Right atrium auricular region (tissue), 2 donors: ENCODE measurements at regions not wholly inside any gene's neighbourhood (a gene's known extent, or its start where the extent isn't known, plus 50 kb on each side); places are given as distances from the start of the nearest gene placed in this dataset.
A peak's percentile ranks its signal among the peaks of the same experiment; 100 is the strongest.
"Not testable (repeated sequence)": the region's sequence is repeated elsewhere in the genome, so short reads cannot be mapped to it uniquely, and the experiment has no call there.

ENCODE experiments used
- DNase-seq: peaks from one replicate; pipeline ENCODE4 v3.0.0-alpha.2; 2019; ENCODE audit warnings: low spot score
- H3K27ac ChIP-seq, 2 donors: fragments of 200-600 bp; sonication (generic); 1 replicate in 1 of 2; 2 replicates in 1 of 2; pipeline ENCODE4 v1.5.1; 2016 to 2019
- H3K27me3 ChIP-seq, 2 donors: fragments of 200-600 bp; sonication (generic); one replicate each; pipeline versions ENCODE4 v1.5.1 to v1.6.0; 2017 to 2019
- H3K36me3 ChIP-seq: fragments of 200-600 bp; sonication (generic); one replicate; pipeline ENCODE4 v1.5.1; 2016
- H3K4me1 ChIP-seq, 2 donors: fragments of 200-600 bp; sonication (generic); one replicate each; pipeline versions ENCODE4 v1.5.1 to v1.6.0; 2017 to 2019
- H3K4me3 ChIP-seq, 2 donors: fragments of 200-600 bp; sonication (generic); 1 replicate in 1 of 2; 2 replicates in 1 of 2; pipeline ENCODE4 v1.5.1; 2017 to 2019; ENCODE audit warnings: mild to moderate bottlenecking in 1 of 2, moderate library complexity in 1 of 2
- H3K9me3 ChIP-seq, 2 donors: fragments of 200-600 bp; sonication (generic); one replicate each; pipeline ENCODE4 v1.5.1; 2019
- CTCF ChIP-seq, 2 donors: fragments of 200-600 bp; sonication (generic); IDR thresholded peaks; one replicate each; pipeline ENCODE4 v1.5.1; 2019; ENCODE audit warnings: antibody characterized with exemption in 2 of 2

GRCh38 chr7:39758234-39758970 is 135.0 kb downstream of the RALA start:
- Histone ChIP-seq H3K27ac (peak overlapping the region; percentile 12 to 72), H3K4me1 (peaks cover 0 to 28% of the 10 kb centered on the region in 2 donors), H3K4me3 (no peak overlapping the region), H3K27me3 (no peaks in the 10 kb centered on the region), H3K9me3 (no peaks in the 10 kb centered on the region), H3K36me3 (no peaks in the 10 kb centered on the region)
- no peak for TF ChIP-seq CTCF (IDR thresholded peaks at IDR 0.05)
- peak; percentile 63 for DNase-seq

GRCh38 chr7:39761449-39761848 is 138.1 kb downstream of the RALA start:
- TF ChIP-seq CTCF (IDR thresholded peaks at IDR 0.05) = no peak
- Histone ChIP-seq H3K4me1 (peaks cover 0 to 14% of the 10 kb centered on the region in 2 donors), H3K4me3 (no peak overlapping the region), H3K27me3 (no peaks in the 10 kb centered on the region), H3K9me3 (no peaks in the 10 kb centered on the region), H3K27ac (no peak overlapping the region), H3K36me3 (no peaks in the 10 kb centered on the region)
- DNase-seq = no peak

GRCh38 chr7:39762466-39762865 is 139.1 kb downstream of the RALA start:
- H3K4me1 ChIP-seq = peaks cover 0 to 12% of the 10 kb centered on the region in 2 donors
- not testable (repeated sequence) for H3K36me3 ChIP-seq, H3K27me3 ChIP-seq, H3K4me3 ChIP-seq, DNase-seq, H3K27ac ChIP-seq, H3K9me3 ChIP-seq

- H3K4me1 ChIP-seq, H3K4me3 ChIP-seq, DNase-seq, H3K27ac ChIP-seq, H3K27me3 ChIP-seq, H3K36me3 ChIP-seq, H3K9me3 ChIP-seq: not testable (repeated sequence)
Measured at GRCh38 chr7:39762881-39763280, 139.5 kb downstream of the RALA start.

- H3K27me3 ChIP-seq, H3K36me3 ChIP-seq, DNase-seq, H3K4me3 ChIP-seq, H3K27ac ChIP-seq, H3K4me1 ChIP-seq, H3K9me3 ChIP-seq: not testable (repeated sequence)
Measured at GRCh38 chr7:39765833-39766232, 142.5 kb downstream of the RALA start.

- H3K9me3 ChIP-seq, DNase-seq, H3K27ac ChIP-seq, H3K4me1 ChIP-seq, H3K27me3 ChIP-seq, H3K36me3 ChIP-seq, H3K4me3 ChIP-seq: not testable (repeated sequence)
Measured at GRCh38 chr7:39768439-39768838, 145.1 kb downstream of the RALA start.

- not testable (repeated sequence) for DNase-seq, H3K27me3 ChIP-seq, H3K36me3 ChIP-seq, H3K27ac ChIP-seq, H3K9me3 ChIP-seq, H3K4me1 ChIP-seq, H3K4me3 ChIP-seq
Measured at GRCh38 chr7:39774341-39774851, 151.0 kb downstream of the RALA start.

- H3K9me3 ChIP-seq, H3K27ac ChIP-seq, H3K27me3 ChIP-seq, H3K36me3 ChIP-seq, H3K4me1 ChIP-seq, H3K4me3 ChIP-seq, DNase-seq: not testable (repeated sequence)
Measured at GRCh38 chr7:39781557-39781956, 158.2 kb downstream of the RALA start.

- H3K27me3 ChIP-seq = not testable (repeated sequence)
Measured at GRCh38 chr7:39786440-39786839, 163.1 kb downstream of the RALA start.

GRCh38 chr7:39791035-39791434 is 159.0 kb upstream of the CDK13 start:
- H3K9me3 ChIP-seq, DNase-seq: not testable (repeated sequence)

More at GRCh38 chr7:39786440-39786839, 163.1 kb downstream of the RALA start:
- H3K27ac ChIP-seq, H3K4me3 ChIP-seq, H3K9me3 ChIP-seq, DNase-seq, H3K36me3 ChIP-seq, H3K4me1 ChIP-seq: not testable (repeated sequence)

GRCh38 chr7:39791911-39792310 is 158.1 kb upstream of the CDK13 start:
- not testable (repeated sequence) for H3K27me3 ChIP-seq, H3K9me3 ChIP-seq, H3K4me3 ChIP-seq, H3K4me1 ChIP-seq, DNase-seq, H3K27ac ChIP-seq, H3K36me3 ChIP-seq

More at GRCh38 chr7:39791035-39791434, 159.0 kb upstream of the CDK13 start:
- not testable (repeated sequence) for H3K27ac ChIP-seq, H3K36me3 ChIP-seq, H3K4me3 ChIP-seq, H3K27me3 ChIP-seq, H3K4me1 ChIP-seq

- not testable (repeated sequence) for H3K4me1 ChIP-seq, DNase-seq, H3K27me3 ChIP-seq, H3K27ac ChIP-seq, H3K4me3 ChIP-seq, H3K36me3 ChIP-seq, H3K9me3 ChIP-seq
Measured at GRCh38 chr7:39793026-39793425, 157.0 kb upstream of the CDK13 start.

- H3K4me1 ChIP-seq, H3K9me3 ChIP-seq, H3K4me3 ChIP-seq, H3K27me3 ChIP-seq, H3K36me3 ChIP-seq, DNase-seq, H3K27ac ChIP-seq: not testable (repeated sequence)
Measured at GRCh38 chr7:39793851-39794250, 156.2 kb upstream of the CDK13 start.
